A549 (cell line): ENCODE measurements at regions not wholly inside any gene's neighbourhood (a gene's known extent, or its start where the extent isn't known, plus 50 kb on each side); places are given as distances from the start of the nearest gene placed in this dataset.

Experiments
- BCL3 ChIP-seq: fragments of >200 bp; sonication (Bioruptor Twin); formaldehyde crosslinking; IDR thresholded peaks from 3 replicates; pipeline ENCODE4 v1.6.1; 2016
- BHLHE40 ChIP-seq: IDR thresholded peaks from 2 replicates; pipeline ENCODE4 v1.6.1; 2012; ENCODE audit warnings: low read depth, low read length, inconsistent platforms
- CTCF ChIP-seq: fragments of >200 bp; sonication (Bioruptor Twin); formaldehyde crosslinking; IDR thresholded peaks from 3 replicates; pipeline ENCODE4 v1.5.1; 2016
- EP300 ChIP-seq, 2 experiments: fragments of >200 bp; sonication (Bioruptor Twin); formaldehyde crosslinking; IDR thresholded peaks; 2 replicates in 1 of 2; 3 replicates in 1 of 2; pipeline ENCODE4 v1.6.1; 2016 to 2017
- HDAC2 ChIP-seq: fragments of 200-600 bp; sonication (generic); IDR thresholded peaks from 2 replicates; pipeline ENCODE4 v1.6.1; 2016
- KDM1A ChIP-seq: fragments of 200-600 bp; sonication (generic); IDR thresholded peaks from 2 replicates; pipeline ENCODE4 v1.6.1; 2016; ENCODE audit warnings: low read depth, mild to moderate bottlenecking
- MAFK ChIP-seq: fragments of 450-650 bp; IDR thresholded peaks from 2 replicates; pipeline ENCODE4 v1.6.1; 2014; ENCODE audit not compliant: partially characterized antibody
- POLR2A ChIP-seq: IDR thresholded peaks from 2 replicates; pipeline ENCODE4 v1.6.1; 2012; ENCODE audit warnings: mild to moderate bottlenecking, low read length
- SMC3 ChIP-seq: fragments of >200 bp; sonication (Bioruptor Twin); formaldehyde crosslinking; IDR thresholded peaks from 3 replicates; pipeline ENCODE4 v1.6.1; 2018; ENCODE audit warnings: inconsistent platforms
- TP53 ChIP-seq: fragments of 250-450 bp; sonication (Bioruptor Pico); IDR thresholded peaks from 2 replicates; pipeline ENCODE4 v1.5.0; 2021; ENCODE audit warnings: mild to moderate bottlenecking, moderate library complexity
- TF ChIP-seq, protein P1 (sequence below): IDR thresholded peaks from 2 replicates; pipeline ENCODE4 v1.6.1; 2012
- TF ChIP-seq, protein P2 (sequence below): fragments of 250-450 bp; sonication (Bioruptor Pico); IDR thresholded peaks from 2 replicates; pipeline ENCODE4 v1.5.0; 2021; ENCODE audit warnings: mild to moderate bottlenecking, moderate library complexity, borderline replicate concordance

GRCh38 chr20:56954797-56955196, 311.6 kb downstream of the BMP7 start:
- TF ChIP-seq BCL3 (no peak), HDAC2 (no peak), POLR2A (no peak), TP53 (CRISPR knock-in tag) (no peak), CTCF (no peak), BHLHE40 (no peak), MAFK (no peak), KDM1A (no peak), EP300 (IDR thresholded peaks at IDR 0.05) (no peak), SMC3 (no peak)
- TF ChIP-seq, protein P1, sequence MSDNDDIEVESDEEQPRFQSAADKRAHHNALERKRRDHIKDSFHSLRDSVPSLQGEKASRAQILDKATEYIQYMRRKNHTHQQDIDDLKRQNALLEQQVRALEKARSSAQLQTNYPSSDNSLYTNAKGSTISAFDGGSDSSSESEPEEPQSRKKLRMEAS = no peak
- TF ChIP-seq, protein P2, sequence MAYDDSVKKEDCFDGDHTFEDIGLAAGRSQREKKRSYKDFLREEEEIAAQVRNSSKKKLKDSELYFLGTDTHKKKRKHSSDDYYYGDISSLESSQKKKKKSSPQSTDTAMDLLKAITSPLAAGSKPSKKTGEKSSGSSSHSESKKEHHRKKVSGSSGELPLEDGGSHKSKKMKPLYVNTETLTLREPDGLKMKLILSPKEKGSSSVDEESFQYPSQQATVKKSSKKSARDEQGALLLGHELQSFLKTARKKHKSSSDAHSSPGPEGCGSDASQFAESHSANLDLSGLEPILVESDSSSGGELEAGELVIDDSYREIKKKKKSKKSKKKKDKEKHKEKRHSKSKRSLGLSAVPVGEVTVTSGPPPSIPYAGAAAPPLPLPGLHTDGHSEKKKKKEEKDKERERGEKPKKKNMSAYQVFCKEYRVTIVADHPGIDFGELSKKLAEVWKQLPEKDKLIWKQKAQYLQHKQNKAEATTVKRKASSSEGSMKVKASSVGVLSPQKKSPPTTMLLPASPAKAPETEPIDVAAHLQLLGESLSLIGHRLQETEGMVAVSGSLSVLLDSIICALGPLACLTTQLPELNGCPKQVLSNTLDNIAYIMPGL (CRISPR knock-in tag) = no peak
